ENCODE measurements at regions not wholly inside any gene's neighbourhood (a gene's known extent, or its start where the extent isn't known, plus 50 kb on each side); places are given as distances from the start of the nearest gene placed in this dataset.
"Not testable (repeated sequence)": the region's sequence is repeated elsewhere in the genome, so short reads cannot be mapped to it uniquely, and the experiment has no call there.

DNA sequence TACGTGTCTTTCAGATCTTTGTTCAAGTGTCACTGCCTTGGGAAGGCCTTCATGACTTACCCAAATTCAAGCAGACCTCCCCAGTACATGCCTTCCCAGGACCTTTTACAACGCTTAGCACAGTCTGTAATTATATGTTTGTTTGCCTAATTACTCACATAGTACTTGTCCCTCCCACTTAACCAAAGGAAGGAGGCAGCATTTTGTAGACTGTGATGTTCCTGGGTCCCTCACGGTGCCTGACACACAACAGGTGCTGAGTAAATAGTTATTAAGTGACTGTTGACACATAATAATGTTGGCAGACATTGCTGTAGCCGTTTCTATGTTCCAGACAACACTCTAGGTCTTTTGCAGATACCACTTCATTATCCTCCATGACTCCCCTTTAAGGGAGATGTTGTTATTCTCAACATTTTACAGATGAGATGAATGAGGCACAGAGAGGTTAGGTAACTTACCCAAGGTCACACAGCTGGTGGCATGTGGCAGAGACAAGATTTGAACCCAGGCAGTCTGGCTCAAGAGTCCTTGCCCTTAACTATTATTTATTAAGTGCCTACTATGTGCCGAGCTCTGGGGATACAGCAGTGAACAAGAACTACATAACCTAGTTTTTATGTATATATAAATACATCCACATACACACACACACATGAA, 130.7 kb downstream of the PHETA1 start:
- TF ChIP-seq, protein P1, sequence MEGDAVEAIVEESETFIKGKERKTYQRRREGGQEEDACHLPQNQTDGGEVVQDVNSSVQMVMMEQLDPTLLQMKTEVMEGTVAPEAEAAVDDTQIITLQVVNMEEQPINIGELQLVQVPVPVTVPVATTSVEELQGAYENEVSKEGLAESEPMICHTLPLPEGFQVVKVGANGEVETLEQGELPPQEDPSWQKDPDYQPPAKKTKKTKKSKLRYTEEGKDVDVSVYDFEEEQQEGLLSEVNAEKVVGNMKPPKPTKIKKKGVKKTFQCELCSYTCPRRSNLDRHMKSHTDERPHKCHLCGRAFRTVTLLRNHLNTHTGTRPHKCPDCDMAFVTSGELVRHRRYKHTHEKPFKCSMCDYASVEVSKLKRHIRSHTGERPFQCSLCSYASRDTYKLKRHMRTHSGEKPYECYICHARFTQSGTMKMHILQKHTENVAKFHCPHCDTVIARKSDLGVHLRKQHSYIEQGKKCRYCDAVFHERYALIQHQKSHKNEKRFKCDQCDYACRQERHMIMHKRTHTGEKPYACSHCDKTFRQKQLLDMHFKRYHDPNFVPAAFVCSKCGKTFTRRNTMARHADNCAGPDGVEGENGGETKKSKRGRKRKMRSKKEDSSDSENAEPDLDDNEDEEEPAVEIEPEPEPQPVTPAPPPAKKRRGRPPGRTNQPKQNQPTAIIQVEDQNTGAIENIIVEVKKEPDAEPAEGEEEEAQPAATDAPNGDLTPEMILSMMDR (conservative IDR thresholded peaks at IDR 0.05), result no peak
- H3K27ac ChIP-seq, result no peak overlapping the region

DNA sequence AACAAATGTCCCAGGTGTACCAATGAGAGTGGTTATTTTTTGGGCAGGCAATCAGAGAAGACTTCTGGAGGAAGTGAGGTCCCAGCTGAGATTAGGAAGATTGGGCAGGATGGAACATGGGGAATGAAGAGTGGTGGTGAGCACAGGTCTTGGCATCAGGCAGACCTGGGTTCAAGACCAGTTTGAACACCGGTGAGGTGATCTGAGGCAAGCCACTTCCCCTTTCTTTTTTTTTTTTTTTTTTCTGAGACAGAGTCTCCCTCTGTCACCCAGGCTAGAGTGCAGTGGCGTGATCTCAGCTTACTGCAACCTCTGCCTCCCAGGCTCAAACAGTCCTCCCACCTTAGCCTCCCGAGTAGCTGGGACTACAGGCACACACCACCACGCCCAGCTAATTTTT, 134.4 kb downstream of the PHETA1 start:
- not testable (repeated sequence) for H3K27ac ChIP-seq

DNA sequence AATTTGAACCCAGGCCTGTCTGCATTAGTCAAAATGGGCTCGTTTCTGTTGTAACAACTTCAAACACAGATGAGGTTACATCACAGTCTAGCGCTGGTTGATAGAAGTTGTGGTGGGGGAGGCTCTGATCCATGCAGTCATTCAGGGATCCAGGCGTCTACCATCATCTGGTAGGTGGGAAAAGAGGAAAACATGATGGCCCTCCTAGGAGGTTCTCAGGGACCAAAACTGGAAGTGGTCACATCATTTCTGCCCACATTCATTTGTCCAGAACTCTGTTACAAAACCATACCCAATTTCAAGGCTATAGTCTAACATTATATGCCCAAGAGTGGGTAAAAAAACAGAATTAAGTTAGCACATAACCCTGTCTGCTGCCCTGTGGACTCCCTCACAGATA, 135.1 kb downstream of the PHETA1 start:
- no peak overlapping the region for H3K27ac ChIP-seq
- TF ChIP-seq, protein P1 (conservative IDR thresholded peaks at IDR 0.05), result no peak

DNA sequence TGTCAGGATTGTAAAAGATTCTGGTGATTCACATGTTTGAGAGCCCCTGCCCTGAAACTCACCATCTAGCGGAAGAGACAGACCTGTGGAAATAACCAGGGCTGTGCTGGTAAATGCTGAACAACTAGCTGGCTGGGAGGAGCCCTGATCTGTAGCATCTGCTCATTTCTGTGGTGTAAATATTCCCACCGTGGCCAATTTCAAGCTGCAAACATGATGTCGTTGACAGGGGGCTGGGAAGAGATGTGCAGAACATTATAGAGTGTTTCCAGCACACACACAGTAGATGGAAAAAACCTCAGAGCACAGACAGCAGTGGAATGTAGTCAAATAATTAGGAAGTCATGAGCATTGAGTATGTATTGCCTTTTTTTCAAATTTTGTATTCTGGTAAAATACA, 138.2 kb downstream of the PHETA1 start:
- TF ChIP-seq, protein P1 (conservative IDR thresholded peaks at IDR 0.05), result no peak
- H3K27ac ChIP-seq, result no peak overlapping the region

DNA sequence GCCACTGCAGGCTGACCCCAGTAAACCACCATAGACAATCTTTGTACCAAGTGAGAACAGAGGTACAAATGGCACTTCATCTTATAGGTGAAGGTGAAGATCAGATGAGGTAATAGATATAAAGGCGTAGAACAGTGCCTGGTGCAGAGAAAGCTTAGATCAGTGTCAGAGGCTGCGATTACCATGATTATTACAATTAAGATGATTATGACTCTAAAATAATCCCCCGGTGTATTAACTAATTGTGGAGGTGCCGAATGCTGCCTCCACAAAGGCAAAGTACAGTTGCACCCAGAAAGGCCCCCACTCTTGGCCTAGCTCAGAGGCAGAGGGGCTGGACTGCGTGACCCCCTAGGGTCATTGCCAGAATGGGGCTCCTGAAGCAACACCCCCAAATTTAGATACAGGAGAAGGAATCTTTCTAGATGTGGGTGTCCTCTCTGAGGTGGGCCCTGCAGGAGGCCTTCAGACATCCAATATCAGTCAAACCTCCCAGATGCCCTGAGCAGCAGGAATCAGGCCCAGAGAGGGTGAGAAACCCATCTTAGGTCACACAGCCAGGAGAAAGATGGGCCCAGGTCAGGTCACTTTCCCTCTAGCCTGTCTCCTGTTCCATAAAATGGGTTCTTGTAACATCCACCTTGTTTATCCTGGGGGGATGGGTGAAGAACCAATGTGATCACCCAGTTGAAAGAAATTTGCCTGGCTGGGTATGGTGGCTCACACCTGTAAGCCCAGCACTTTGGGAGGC, 139.8 kb downstream of the PHETA1 start:
- H3K27ac ChIP-seq, result no peak overlapping the region
- TF ChIP-seq, protein P1 (conservative IDR thresholded peaks at IDR 0.05), result no peak

DNA sequence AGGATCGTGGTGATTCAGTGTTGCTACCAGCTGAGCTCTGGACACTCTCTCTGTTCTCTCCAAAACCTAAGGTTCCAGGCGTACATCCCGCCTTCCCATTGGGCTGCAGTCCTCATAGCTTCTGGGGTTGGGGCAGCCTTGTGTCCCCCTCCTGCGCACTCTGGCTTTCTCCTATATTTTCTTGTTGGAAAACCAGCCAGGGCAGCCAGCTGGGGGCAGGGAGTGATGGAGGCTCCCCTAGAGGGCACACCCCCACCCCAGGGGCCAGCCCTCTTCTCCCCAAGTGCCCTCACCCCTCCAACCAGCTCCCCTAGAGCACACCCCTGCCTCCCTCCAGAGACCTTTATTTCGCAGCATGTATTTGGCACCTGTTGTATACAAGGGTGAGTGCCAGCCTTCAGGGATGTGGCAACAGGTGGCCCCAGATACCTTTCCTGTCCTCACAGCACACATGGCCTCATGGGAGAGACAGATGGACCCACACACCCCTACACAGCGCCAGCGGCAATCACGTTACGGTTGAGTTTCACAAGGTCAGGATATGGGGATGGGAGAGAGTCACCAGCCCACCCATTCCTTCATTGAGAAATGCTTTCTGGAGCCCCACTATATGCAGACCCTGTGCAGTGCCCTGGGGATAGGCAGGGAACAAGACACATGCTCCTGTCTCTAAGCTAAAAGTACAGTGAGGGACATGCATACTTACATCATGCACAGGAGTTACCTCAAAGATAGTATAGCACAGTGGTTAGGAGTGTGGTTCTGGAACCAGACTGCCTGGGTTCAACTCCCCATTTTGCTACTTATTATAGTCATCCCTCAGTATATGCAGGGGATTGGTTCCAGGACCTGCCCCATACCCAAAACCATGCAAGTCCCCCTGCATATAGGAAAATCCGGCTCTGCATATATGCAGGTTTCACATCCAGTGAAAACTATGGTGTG, 141.1 kb downstream of the PHETA1 start:
- H3K27ac ChIP-seq, result no peak overlapping the region
- TF ChIP-seq, protein P1 (conservative IDR thresholded peaks at IDR 0.05), result no peak

DNA sequence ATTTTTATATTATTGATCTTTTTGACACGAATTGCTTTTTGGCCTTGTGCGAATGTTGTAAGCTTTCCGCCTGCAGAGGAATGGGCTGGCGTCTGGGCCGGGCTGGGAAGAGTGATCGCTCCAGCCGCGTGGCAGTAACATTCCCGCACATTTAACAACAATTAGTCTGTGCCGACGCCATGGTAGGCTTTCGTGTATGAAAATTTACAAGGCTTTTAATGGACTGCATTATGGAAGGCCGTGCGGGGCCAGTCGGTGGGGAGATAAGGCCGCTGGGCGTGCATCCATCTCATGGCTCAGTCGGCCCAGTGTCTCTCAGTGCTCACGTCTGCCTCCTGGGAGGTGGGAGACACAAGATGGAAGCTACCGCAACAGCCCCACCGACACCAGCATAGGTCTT, 142.2 kb downstream of the PHETA1 start:
- no peak overlapping the region for H3K27ac ChIP-seq
- TF ChIP-seq, protein P1 (conservative IDR thresholded peaks at IDR 0.05), result no peak
